Effector memory CD8-positive, alpha-beta T cell (primary cell): ENCODE measurements at regions not wholly inside any gene's neighbourhood (a gene's known extent, or its start where the extent isn't known, plus 50 kb on each side); places are given as distances from the start of the nearest gene placed in this dataset.
"Not testable (repeated sequence)": the region's sequence is repeated elsewhere in the genome, so short reads cannot be mapped to it uniquely, and the experiment has no call there.

Experiments
- ATAC-seq: fragments of 150-1000 bp; cut with Tn5 transposase; replicated peaks from 2 replicates; pipeline ENCODE4 v1.10.0; 2021; ENCODE audit warnings: mild to moderate bottlenecking, moderate library complexity
- DNase-seq, 3 experiments: peaks; one replicate each; pipeline ENCODE4 v3.0.0; 2021
- H3K27ac Mint-ChIP-seq, 2 donors: one replicate each; pipeline ENCODE4 v1.8.0; 2022; ENCODE audit warnings: mild to moderate bottlenecking in 2 of 2, mixed read lengths in 2 of 2, moderate library complexity in 2 of 2
- H3K27me3 Mint-ChIP-seq, 2 donors: one replicate each; pipeline ENCODE4 v1.8.0; 2022; ENCODE audit warnings: mixed read lengths in 2 of 2
- H3K36me3 Mint-ChIP-seq: one replicate; pipeline ENCODE4 v1.8.0; 2022; ENCODE audit warnings: mild to moderate bottlenecking, moderate library complexity, mixed read lengths; ENCODE audit not compliant: insufficient read depth
- H3K4me1 Mint-ChIP-seq, 2 donors: one replicate each; pipeline ENCODE4 v1.8.0; 2022; ENCODE audit warnings: low read depth in 2 of 2, mixed read lengths in 2 of 2
- H3K4me3 Mint-ChIP-seq, 2 donors: one replicate each; pipeline ENCODE4 v1.8.0; 2022; ENCODE audit warnings: mild to moderate bottlenecking in 2 of 2, mixed read lengths in 2 of 2, moderate library complexity in 2 of 2
- H3K9me3 Mint-ChIP-seq, 2 donors: one replicate each; pipeline ENCODE4 v1.8.0; 2022; ENCODE audit warnings: mixed read lengths in 2 of 2

- Mint-ChIP-seq H3K36me3 (peaks cover 2% of the 10 kb centered on the region), H3K4me3 (no peak overlapping the region), H3K27ac (no peak overlapping the region), H3K27me3 (no peaks in the 10 kb centered on the region), H3K4me1 (no peaks in the 10 kb centered on the region), H3K9me3 (peaks cover 2 to 16% of the 10 kb centered on the region in 2 donors)
- ATAC-seq = no peak
- DNase-seq = no peak
Measured at GRCh38 chr4:162977788-162978187, 188.9 kb downstream of the NAF1 start.

- H3K4me3 Mint-ChIP-seq = no peak overlapping the region
- H3K27me3 Mint-ChIP-seq = no peaks in the 10 kb centered on the region
- ATAC-seq (no peak), DNase-seq (no peak)
- no peaks in the 10 kb centered on the region for H3K9me3 Mint-ChIP-seq
- no peaks in the 10 kb centered on the region for H3K36me3 Mint-ChIP-seq
- H3K4me1 Mint-ChIP-seq = no peaks in the 10 kb centered on the region
- H3K27ac Mint-ChIP-seq = no peak overlapping the region
Measured at GRCh38 chr4:162972661-162973330, 193.9 kb downstream of the NAF1 start.

- no peaks in the 10 kb centered on the region for H3K27me3 Mint-ChIP-seq
- H3K9me3 Mint-ChIP-seq = peaks cover 2 to 12% of the 10 kb centered on the region in 2 donors
- no peaks in the 10 kb centered on the region for H3K4me1 Mint-ChIP-seq
- DNase-seq (no peak), ATAC-seq (no peak)
- H3K4me3 Mint-ChIP-seq = no peak overlapping the region
- H3K27ac Mint-ChIP-seq = no peak overlapping the region
- H3K36me3 Mint-ChIP-seq = no peaks in the 10 kb centered on the region
Measured at GRCh38 chr4:162969194-162969593, 197.5 kb downstream of the NAF1 start.

- H3K27ac Mint-ChIP-seq, H3K4me3 Mint-ChIP-seq, H3K36me3 Mint-ChIP-seq, DNase-seq, H3K4me1 Mint-ChIP-seq, H3K27me3 Mint-ChIP-seq, ATAC-seq: not testable (repeated sequence)
- H3K9me3 Mint-ChIP-seq = peaks cover 2 to 12% of the 10 kb centered on the region in 2 donors
Measured at GRCh38 chr4:162965978-162966377, 200.7 kb downstream of the NAF1 start.

- no peak for DNase-seq
- no peaks in the 10 kb centered on the region for H3K27me3 Mint-ChIP-seq
- no peak for ATAC-seq
- no peak overlapping the region for H3K27ac Mint-ChIP-seq
- H3K4me1 Mint-ChIP-seq = no peaks in the 10 kb centered on the region
- H3K9me3 Mint-ChIP-seq = peaks cover 2 to 12% of the 10 kb centered on the region in 2 donors
- no peak overlapping the region for H3K4me3 Mint-ChIP-seq
- H3K36me3 Mint-ChIP-seq = no peaks in the 10 kb centered on the region
Measured at GRCh38 chr4:162959046-162959445, 207.6 kb downstream of the NAF1 start.

- Mint-ChIP-seq H3K27ac (no peak overlapping the region), H3K9me3 (peaks cover 2 to 16% of the 10 kb centered on the region in 2 donors), H3K4me1 (no peaks in the 10 kb centered on the region), H3K27me3 (no peaks in the 10 kb centered on the region), H3K36me3 (no peaks in the 10 kb centered on the region), H3K4me3 (no peak overlapping the region)
- no peak for DNase-seq
- no peak for ATAC-seq
Measured at GRCh38 chr4:162957521-162958143, 209.1 kb downstream of the NAF1 start.

GRCh38 chr4:162954976-162955375 lies 211.7 kb downstream of the NAF1 start:
- Mint-ChIP-seq H3K36me3 (no peaks in the 10 kb centered on the region), H3K9me3 (peaks cover 0 to 16% of the 10 kb centered on the region in 2 donors), H3K27ac (no peak overlapping the region), H3K4me3 (no peak overlapping the region), H3K27me3 (no peaks in the 10 kb centered on the region), H3K4me1 (no peaks in the 10 kb centered on the region)
- no peak for ATAC-seq
- DNase-seq = no peak

GRCh38 chr4:162952232-162952631 lies 214.5 kb downstream of the NAF1 start:
- Mint-ChIP-seq H3K27me3 (no peaks in the 10 kb centered on the region), H3K4me3 (no peak overlapping the region), H3K36me3 (no peaks in the 10 kb centered on the region), H3K4me1 (no peaks in the 10 kb centered on the region), H3K9me3 (peaks cover 0 to 7% of the 10 kb centered on the region in 2 donors), H3K27ac (no peak overlapping the region)
- no peak for DNase-seq
- no peak for ATAC-seq

GRCh38 chr4:162945713-162946112 lies 221.0 kb downstream of the NAF1 start:
- Mint-ChIP-seq H3K4me1 (no peaks in the 10 kb centered on the region), H3K36me3 (no peaks in the 10 kb centered on the region), H3K27ac (no peak overlapping the region), H3K4me3 (no peak overlapping the region), H3K27me3 (no peaks in the 10 kb centered on the region), H3K9me3 (peaks cover 0 to 3% of the 10 kb centered on the region in 2 donors)
- DNase-seq = no peak
- no peak for ATAC-seq

- DNase-seq (no peak), ATAC-seq (no peak)
- H3K27ac Mint-ChIP-seq = no peak overlapping the region
- H3K27me3 Mint-ChIP-seq = no peaks in the 10 kb centered on the region
- peaks cover 0 to 3% of the 10 kb centered on the region in 2 donors for H3K9me3 Mint-ChIP-seq
- no peaks in the 10 kb centered on the region for H3K36me3 Mint-ChIP-seq
- H3K4me1 Mint-ChIP-seq = no peaks in the 10 kb centered on the region
- no peak overlapping the region for H3K4me3 Mint-ChIP-seq
Measured at GRCh38 chr4:162943263-162943662, 223.4 kb downstream of the NAF1 start.

- Mint-ChIP-seq H3K36me3 (no peaks in the 10 kb centered on the region), H3K27ac (no peak overlapping the region), H3K9me3 (peaks cover 0 to 3% of the 10 kb centered on the region in 2 donors), H3K27me3 (no peaks in the 10 kb centered on the region), H3K4me1 (no peaks in the 10 kb centered on the region), H3K4me3 (no peak overlapping the region)
- DNase-seq (no peak), ATAC-seq (no peak)
Measured at GRCh38 chr4:162938738-162939485, 227.8 kb downstream of the NAF1 start.

GRCh38 chr4:162935214-162935613 lies 231.5 kb downstream of the NAF1 start:
- no peak for ATAC-seq
- Mint-ChIP-seq H3K9me3 (peaks cover 0 to 2% of the 10 kb centered on the region in 2 donors), H3K27ac (no peak overlapping the region), H3K36me3 (no peaks in the 10 kb centered on the region), H3K4me1 (no peaks in the 10 kb centered on the region), H3K4me3 (no peak overlapping the region), H3K27me3 (no peaks in the 10 kb centered on the region)
- DNase-seq = no peak

GRCh38 chr4:162931286-162931685 lies 235.4 kb downstream of the NAF1 start:
- Mint-ChIP-seq H3K4me3 (no peak overlapping the region), H3K4me1 (no peaks in the 10 kb centered on the region), H3K27ac (no peak overlapping the region), H3K9me3 (peaks cover 0 to 4% of the 10 kb centered on the region in 2 donors), H3K27me3 (no peaks in the 10 kb centered on the region), H3K36me3 (no peaks in the 10 kb centered on the region)
- no peak for ATAC-seq
- DNase-seq = no peak
